Stimulated activated CD4-positive, alpha-beta T cell treated with anti-CD3 and anti-CD28 coated beads, Interleukin-2, amount 100 ng/mL, for 4 hours (primary cell): ENCODE measurements at regions not wholly inside any gene's neighbourhood (a gene's known extent, or its start where the extent isn't known, plus 50 kb on each side); places are given as distances from the start of the nearest gene placed in this dataset.
"Not testable (repeated sequence)": the region's sequence is repeated elsewhere in the genome, so short reads cannot be mapped to it uniquely, and the experiment has no call there.

Experiments used
- DNase-seq: peaks from one replicate; pipeline ENCODE4 v3.0.0-alpha.2; 2020; ENCODE audit warnings: low read depth

DNA sequence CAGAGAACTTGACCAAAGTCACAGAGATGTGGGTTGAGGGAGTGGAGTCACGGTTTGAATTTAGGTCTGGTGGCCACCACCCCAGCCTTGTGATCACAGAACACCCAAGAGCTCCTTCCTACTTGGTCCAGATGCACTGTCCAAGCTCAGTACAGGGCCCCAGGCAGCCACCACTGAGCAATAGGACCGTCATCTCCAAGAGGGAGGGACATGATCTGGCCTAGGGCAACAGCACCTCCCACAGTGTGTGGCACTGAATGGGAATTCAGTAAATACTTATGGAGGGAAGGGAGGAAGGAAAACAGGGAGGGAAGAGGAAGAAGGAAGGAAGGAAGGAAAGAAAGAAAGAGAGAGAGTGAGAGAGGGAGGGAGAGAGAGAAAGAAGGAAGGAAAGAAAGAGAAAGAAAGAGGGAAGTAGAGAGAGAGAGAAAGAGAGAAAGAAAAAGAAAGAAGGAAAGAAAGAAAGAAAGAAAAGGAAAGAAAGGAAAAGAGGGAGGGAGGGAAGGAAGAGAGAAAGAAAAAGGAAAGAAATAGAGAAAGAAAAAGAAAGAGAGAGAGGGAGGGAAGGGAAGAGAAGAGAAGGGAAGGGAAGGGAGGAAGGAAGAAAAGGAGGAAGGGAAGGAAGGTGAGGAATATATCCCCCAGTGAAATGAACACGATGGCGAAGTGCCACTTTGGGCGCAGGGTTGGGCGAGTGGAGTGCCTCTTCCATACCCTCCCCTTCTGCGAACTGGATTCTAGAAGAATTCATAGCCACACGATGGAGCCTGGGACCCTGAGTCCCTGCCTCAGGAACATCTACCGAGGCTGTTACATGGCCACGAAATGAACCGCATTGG, 243.7 kb downstream of the TFAP2C start:
- DNase-seq, result no peak

DNA sequence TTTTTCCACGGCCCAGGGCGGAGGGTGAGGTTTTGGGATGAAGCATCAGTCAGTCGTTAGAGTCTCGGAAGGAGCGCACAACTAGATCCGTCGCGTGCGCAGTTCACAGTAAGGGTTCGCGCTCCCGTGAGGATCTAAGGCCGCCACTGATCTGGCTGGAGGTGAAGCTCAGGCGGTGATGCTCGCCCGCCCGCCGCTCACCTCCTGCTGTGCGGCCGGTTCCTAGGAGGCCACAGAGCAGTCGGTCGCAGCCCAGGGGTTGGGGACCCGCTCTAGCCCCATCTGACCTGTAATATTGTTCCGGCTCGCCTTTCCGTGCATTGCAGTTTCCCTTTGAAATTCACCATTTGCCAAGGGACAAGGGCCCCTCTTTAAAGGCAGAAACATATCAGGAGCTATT, 244.7 kb downstream of the TFAP2C start:
- DNase-seq, result no peak

DNA sequence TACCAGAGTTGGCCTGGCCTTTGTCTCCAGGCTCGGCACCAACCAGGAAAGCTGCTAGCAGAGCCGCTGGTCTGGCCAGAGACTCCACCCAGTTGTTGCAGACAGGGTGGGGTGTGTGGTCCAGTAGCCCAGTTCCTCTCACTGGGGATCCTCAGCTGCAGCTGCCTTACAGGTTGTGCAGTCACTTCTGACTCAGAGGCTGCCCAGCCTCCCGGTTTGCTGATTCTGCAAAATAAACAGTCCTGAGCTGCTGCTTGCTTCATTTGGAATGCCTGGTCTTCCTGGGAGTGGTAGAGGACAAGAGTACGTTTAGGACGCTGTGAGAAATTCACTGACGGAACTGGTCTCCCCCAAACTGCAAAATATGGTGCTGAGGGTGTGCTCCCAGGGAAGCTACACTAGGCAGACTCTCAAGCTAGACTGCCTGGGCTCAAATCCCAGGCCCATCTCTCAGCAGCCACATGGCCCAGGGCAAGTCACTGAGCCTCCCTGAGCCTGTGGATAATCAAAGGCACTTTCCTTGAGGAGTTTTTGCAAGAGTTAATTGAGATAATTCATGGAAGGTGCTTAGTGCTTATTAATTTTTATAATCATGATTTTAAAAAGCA, 246.1 kb downstream of the TFAP2C start:
- DNase-seq, result no peak

DNA sequence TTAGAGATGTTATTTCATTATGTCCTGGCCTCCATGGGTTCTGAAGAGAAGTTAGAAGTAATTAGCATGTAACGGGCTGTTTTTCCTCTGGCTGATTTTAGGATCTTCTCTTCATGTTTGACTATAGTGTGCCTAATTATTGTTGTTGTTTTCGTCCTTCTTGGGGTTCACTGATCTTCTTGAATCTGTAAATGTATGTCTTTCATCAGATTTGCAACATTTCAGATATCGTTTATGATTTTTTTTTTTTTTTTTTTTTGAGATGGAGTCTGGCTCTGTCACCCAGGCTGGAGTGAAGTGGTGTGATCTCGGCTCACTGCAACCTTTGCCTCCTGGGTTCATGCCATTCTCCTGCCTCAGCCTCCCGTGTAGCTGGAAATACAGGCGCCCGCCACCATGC, 246.7 kb downstream of the TFAP2C start:
- no peak for DNase-seq

DNA sequence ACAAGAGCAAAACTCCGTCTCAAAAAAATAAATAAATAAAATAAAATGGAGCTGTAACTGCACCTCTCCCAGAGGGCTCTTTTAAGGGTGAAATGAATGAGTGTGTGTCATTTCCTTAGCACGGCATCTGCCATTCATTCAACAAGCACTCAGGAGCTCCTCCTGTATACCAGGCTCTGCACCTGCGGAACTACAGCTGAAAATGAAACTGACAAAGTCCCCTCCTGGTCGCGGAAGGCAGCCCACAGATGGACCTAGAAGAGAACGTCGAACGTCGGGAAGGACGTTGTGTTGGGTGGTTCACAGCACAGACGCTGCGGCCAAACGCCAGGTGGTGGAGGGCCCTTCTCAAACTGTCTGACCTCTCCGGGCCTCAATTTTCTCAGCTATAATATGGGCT, 256.4 kb downstream of the TFAP2C start:
- DNase-seq, result no peak

DNA sequence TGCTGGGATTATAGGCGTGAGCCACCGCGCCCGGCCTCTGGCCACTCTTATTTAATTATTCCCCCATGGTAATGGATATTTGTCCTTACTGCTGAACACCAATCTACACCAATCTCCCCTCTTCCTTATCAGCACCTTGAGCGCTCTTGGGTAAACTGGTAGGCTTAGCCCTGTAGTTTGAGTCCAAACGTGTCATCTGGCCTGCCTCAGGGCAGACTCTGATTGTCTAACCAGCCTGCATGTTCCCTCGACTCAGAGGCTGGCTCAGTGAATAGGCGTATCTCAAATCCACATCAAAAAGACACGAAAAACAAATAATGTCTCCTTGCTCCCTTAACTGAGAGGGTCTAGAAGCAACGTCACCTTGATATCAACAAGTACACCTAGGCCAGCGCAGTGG, 260.9 kb downstream of the TFAP2C start:
- DNase-seq, result no peak

DNA sequence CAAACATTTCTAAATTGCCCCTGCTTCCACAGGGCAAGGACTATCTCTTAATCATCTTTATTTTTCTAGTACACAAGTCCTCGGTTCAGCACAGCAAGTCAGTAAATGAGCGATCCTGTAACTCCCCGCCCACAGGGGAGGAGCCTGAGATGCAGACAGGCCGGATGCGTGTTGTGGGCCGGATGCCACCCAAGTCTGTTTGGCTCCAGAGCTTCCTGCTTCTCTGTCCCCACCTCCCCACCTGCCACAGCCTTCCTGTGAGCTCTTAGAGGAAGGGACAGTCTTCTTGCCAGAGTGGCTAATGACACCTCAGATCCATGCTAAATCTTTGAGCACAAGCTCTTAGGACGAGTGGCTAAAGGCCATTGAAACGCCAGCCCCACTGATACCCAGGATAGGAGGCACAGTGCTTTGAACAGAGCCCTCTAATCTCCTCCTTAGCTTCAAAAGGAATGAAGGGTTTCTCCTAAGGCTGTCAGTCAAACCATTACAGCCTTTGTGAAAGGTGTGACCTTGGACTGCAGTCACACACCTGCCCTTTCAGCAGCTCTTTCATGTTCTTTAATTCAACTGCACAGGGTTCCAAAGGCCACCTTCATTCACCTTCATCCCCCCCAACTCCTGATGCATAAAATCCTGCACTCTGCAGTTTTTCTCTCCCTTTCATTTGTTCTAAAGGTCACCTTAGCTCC, 264.3 kb downstream of the TFAP2C start:
- no peak for DNase-seq

DNA sequence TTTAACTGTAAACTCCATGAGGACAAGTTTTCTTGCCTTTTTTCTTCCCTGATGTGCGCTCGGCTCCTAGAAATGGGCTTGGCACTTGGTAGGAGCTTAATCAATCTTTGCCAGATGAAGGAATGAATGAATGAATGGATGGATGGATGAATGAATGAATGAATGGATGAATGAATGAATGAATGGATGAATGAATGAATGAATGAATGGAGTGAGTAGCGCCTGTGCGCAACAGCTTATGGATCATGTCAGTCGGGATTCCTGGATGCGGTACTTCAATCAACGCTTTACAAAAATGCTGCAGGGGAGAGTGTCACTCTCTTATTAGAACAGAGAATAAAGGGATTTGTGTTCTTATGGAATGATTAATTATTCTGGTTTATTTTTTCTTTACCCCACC, 267.3 kb downstream of the TFAP2C start:
- DNase-seq, result no peak

DNA sequence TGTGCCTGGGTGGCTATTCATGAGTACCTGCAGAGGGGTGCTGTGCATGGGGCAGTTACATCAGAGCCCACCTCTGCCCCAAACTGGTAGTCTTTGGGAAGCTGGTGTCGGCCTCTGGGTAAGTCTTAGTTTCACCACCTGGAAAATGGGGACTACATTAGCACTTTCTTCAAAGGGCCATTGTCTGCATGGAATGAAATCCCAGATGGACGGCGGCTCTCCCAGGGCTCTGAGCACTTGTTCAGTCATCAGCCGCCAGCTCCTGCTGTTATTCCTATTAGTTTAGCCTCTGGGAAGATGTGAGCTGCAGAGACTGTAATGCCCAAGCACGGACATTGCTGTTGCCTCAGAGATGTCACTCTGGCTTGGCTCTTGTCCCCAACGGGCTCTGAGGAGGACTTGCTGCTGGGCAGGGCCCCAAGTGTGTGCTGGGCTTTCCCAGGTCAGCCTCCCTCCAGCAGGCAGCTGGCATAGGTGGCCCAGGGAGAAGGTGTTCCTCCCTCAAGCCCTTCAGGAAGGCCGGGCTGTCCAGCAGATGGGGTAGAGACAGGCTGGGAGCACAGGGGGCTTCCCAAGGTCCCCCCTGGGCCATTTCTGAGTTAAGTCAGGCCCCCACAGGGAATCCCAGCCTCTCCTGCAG, 268.3 kb downstream of the TFAP2C start:
- no peak for DNase-seq

DNA sequence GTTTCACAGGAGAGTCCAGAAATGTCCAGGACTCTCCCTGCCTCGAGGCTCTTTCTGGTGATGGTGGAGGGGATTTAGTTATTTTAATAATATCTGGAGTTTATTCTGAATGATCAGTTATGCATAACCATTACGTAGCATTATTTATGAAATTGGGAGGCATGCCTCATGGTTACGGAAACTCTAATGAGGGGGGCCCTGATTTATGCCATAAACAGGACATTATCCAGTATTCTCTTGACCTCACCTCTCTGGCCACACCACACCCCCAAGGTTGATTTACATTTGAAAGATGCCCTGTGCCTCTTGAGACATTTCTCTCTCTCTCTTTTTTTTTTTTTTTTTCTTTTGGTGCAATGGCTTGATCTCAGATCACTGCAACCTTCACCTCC, 268.8 kb downstream of the TFAP2C start:
- DNase-seq, result no peak

DNA sequence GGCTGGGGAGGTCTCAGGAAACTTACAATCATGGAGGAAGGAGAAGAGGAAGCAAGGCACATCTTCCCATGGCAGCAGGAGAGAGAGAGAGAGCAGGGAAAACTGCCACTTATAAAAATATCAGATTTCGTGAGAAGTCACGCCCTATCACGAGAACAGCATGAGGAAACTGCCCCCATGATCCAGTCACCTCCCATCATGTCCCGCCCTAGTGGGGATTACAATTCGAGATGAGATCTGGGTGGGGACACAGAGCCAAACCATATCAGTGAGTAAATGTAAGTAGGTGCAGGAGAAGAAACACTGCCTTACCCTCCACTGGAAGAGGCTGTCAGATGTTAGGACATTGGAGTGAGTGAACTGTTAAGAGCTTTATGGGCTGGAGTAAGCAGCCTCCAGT, 270.4 kb downstream of the TFAP2C start:
- DNase-seq, result no peak

DNA sequence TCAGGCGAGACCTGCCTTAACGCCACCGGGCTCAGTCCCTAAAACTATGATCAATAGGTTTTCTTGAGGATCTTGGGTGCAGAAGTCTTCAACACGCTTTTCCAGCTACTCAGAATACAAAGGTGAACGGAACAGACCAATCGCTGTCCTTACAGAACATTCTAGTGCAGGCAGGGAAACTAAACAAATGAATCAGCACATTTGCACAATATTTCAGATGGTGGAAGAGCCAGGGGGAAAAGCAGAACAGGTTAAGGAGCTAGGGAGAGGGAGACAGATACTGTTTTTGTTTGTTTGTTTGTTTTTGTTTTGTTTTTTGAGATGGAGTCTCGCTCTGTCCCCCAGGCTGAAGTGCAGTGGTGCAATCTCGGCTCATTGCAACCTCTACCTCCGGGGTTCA, 271.1 kb downstream of the TFAP2C start:
- no peak for DNase-seq

DNA sequence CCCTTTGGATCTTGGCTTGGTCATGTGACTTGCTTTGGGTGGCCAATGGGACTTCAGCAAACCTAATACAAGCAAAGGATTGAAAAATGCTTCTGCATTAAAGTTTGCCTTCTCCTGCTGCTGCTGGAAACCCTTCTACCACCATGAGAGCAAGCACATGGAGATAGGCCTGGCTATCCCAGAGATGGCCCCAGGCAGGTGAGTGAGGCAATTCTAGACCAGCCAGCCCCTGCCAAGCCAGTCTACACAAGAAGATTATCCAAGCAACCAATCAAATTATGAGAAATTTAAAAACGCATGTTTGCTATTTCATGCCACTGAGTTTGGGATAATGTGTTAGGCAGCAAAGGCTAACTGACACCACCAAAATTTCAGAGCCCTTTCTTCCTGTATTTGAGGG, 274.3 kb downstream of the TFAP2C start:
- DNase-seq, result no peak

DNA sequence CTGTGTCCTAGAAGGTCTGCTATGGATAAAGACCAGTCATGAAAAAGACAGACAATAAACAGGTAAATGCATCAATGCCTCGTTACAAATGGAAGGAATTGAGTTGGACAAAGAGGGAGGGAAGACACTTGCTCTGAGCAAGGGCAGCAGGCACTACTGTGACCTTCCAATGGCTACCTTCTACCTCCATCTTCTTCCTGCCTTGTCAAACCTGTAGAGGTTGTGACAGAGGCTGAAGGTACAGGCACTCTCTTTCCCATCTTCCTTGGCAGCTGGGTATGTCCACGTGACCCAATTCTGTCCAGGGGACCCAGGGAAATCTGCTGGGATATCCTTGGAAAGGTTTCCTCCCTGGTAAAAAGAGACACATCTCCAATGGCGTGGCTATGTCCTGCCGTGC, 274.8 kb downstream of the TFAP2C start:
- DNase-seq, result no peak

DNA sequence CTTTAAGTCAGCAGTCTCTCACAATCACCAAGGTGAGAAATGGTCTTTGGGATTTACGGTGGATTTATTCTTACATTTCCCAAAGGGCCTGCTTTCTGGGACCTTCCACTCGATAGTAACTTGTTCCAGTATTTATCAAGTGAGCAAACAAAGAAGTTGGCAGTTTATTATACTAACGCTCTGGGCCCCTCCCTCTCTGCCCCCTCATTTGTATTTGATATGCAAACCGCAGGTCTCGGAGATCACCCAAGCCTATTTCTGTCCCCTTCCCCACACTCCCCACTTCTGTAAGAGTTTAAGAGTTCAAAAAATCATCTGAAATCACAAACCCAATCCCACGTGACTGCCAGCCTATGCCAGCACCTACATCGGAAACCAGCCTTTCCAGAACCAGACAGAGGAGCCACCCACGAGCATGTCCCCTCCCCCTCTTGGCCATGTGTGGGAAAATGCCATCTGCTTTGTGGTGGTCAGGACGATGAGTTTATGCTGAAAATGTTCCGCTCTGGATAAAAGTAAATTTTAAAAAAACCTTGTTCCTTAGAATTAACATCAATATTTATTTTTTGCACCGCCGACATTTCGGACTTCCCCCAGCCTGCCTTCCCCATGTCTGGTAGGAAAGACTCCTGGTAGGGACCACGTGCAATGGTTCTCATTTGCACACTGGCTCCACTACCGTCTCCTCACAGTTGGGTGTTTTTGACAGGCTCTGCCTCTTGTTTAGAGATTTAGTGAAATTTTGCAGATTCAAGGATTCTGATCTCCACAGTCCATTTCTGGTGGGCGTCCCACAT, 281.0 kb downstream of the TFAP2C start:
- DNase-seq, result no peak

DNA sequence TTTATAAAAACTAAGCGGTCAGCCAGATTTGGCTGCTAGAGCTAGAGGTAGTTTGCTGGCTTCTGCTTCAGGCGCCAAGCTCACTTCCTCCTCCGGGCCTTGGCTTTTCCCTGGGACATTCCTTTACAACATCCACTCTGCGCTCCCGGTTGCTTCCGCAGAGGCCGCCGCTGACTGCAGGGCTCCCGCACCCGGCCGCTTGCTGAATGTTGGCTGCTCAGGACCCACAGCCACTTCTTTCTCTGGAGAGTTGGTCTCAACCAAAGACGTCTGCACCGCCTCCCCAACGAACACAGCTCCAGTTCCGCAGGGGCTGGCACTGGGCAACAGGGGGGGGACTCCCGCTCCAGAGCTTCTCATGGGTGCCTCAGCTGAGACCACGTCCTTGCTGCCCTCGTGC, 282.8 kb downstream of the TFAP2C start:
- no peak for DNase-seq

DNA sequence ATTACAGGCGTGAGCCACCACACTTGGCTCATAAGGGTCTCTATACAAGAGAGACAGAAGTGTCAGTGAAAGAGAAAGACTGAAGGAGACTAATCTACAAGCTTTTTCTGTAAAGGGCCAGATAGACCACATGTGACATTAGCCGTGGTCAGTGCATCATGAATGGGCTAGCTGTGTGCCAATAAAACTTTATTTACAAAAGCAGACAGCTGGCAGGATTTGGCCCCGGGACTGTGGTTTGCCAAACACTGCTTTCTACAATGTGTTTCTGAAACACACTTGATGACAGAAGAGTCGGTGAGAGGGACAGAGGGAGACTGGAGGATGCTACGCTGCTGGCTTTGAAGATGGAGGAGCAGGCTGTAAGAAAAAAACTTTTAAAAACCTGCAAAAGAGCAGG, 285.4 kb downstream of the TFAP2C start:
- DNase-seq, result no peak

DNA sequence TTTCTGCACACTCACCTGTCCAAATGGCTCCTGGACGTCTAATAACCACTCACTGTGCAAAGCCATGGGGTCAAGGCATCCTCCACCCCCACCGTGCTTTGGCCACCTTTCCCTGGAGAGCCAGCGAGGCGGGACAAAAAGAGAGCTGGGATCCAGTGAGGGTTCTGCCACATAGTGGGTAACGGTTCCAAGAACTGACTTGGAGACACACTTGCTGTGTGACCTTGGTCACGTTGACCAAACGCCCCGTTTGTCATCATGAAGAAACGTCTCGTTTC, 287.2 kb downstream of the TFAP2C start:
- DNase-seq, result no peak

DNA sequence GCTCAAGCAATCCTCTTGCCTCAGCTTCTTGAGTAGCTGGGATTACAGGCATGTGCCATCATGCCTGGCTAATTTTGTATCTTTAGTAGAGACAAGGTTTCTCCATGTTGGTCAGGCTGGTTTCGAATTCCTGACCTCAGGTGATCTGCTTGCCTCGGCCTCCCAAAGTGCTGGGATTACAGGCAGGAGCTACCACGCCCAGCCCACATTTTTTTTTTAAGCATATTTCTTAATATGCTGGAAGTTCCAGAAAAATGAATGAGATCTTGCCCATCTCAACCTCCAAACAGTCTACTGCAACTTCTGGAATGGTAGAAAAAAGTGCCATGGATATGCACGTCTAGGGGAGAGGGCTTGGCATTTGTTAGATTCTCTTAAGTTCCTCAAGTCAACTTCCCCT, 290.9 kb downstream of the TFAP2C start:
- not testable (repeated sequence) for DNase-seq

DNA sequence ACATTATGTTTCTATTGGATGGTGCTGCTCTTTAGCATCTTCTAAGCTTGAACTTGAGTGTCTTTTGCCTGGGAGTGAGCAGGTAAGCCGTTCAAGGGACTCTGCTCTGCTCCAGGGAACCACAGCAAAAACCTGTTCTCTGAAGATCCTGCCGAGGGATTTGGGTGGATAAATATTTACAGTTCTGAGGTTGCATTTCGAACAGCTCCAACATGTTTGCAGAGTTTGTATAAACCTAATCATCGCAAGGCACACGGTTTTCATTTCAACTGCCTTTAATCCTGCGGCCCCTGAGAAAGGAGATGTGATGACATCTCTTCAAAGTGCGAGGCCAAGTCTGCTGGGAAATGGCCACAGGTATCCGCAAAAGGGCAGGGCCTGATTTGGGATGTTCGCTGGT, 293.4 kb downstream of the TFAP2C start:
- no peak for DNase-seq

DNA sequence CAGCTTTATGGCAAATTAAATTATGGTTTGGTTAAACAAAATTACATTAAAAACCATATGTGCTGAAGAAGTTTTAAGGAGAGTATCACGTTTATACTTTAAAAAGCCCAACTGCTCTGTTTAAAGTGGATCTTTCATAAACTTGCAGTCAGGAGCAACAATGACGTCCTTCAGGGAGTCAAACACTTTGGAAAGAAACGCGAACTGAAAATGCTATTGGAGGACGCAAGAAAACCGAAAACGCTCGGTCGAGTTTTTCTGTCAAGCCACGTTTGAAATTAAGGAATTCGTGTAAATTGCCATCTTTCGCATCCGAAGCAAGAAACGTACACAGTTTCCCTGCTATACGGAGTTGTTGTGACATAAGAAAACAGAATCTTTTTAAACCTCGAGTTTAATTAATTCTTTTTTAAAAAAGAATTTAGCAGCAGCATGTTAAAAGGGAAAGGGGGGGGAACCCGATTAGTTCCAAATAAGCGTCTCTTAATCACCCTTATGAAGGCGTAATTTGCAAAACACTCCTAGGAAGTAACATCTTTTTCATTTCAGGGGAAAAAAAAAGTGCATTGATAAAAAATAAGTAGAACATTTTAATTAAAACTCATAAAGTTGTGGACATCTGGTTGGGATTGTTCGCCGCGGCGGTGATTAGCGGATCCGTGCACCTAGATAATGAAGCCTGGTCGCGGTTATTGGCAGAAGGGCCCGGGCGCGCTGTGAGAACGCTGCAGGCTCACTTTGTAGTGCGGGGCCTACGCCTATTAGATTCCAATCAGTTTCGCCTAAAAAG, 295.4 kb downstream of the TFAP2C start:
- no peak for DNase-seq
